Pancreas (tissue), 10 donors: ENCODE measurements at regions not wholly inside any gene's neighbourhood (a gene's known extent, or its start where the extent isn't known, plus 50 kb on each side); places are given as distances from the start of the nearest gene placed in this dataset.

Experiments
- ATAC-seq, 4 donors: fragments of 200-7000 bp; cut with Tn5 transposase; one replicate each; pipeline versions ENCODE4 v1.8.0 to v1.9.1; 2020; ENCODE audit warnings: mild to moderate bottlenecking in 4 of 4, moderate library complexity in 4 of 4
- DNase-seq, 6 donors: peaks; one replicate each; pipeline ENCODE4 v3.0.0-alpha.2; 2020
- FAIRE-seq: peaks from 2 replicates; lab custom pipeline; 2012; peaks lifted over from hg19 to GRCh38; lab: Jason Lieb, UNC
- H3K27ac ChIP-seq, 4 donors: fragments of 200-600 bp; sonication (generic); 1 replicate in 3 of 4; 2 replicates in 1 of 4; pipeline versions ENCODE4 v1.5.0 to v1.8.0; 2020
- H3K27me3 ChIP-seq, 4 donors: fragments of 200-600 bp; one replicate each; pipeline ENCODE4 v1.8.0; 2021
- H3K36me3 ChIP-seq, 3 donors: fragments of 200-600 bp; sonication (generic) in 1 of 3; one replicate each; pipeline versions ENCODE4 v1.5.0 to v1.8.0; 2020 to 2021
- H3K4me1 ChIP-seq, 3 donors: fragments of 200-600 bp; one replicate each; pipeline ENCODE4 v1.8.0; 2021
- H3K4me3 ChIP-seq, 4 donors: fragments of 200-600 bp; sonication (generic) in 2 of 4; one replicate each; pipeline versions ENCODE4 v1.5.0 to v1.8.0; 2020 to 2021
- H3K9me3 ChIP-seq, 4 donors: fragments of 200-600 bp; one replicate each; pipeline ENCODE4 v1.8.0; 2021
- CTCF ChIP-seq, 4 donors: fragments of 200-600 bp; sonication (generic) in 3 of 4; IDR thresholded peaks; one replicate each; pipeline versions ENCODE4 v1.5.0 to v1.8.0; 2021; ENCODE audit warnings: antibody characterized with exemption in 4 of 4
- WGBS, 2 donors: extraction: QIAGEN DNeasy Blood & Tissue Kit; methylation state at CpG; one replicate each; pipeline ENCODE4 v1.1.7; 2013; 5-methylcytosine and 5-hydroxymethylcytosine counted together
- intact Hi-C, 3 donors: fragments of 100-400 bp; cut with DNase I; formaldehyde crosslinking; loops; one replicate each; pipeline versions ENCODE4 v1.11.1 to v1.14.2; 2022
- donor health status: healthy with polysubstance abuse.
- donor health status: DM: no; HTN: no; CAD: no; lungs with moderate emphysema.
- donor health status: DM: no; HTN: no; CAD: no.
- donor health status: control.
- donor health status: control.
- donor health status: Bipolar disorder and iron deficiency.
- donor health status: DM: yes; HTN: yes; CAD: no.
- donor health status: DM: no; HTN: no; CAD: no.
- donor health status: DM: no; HTN: no; CAD: no.
- donor health status: DM: yes; HTN: yes; CAD: no.

GRCh38 chr11:112610996-112611750 is 350.0 kb upstream of the NCAM1 start:
- no peaks in the 10 kb centered on the region for H3K36me3 ChIP-seq
- 65 to 74% methylated on average over 6 of the region's 6 CpGs for WGBS, 2 donors
- ATAC-seq (no peak), DNase-seq (no peak), FAIRE-seq (no peak)
- intact Hi-C loops: no loop called here
- H3K9me3 ChIP-seq: no peaks in the 10 kb centered on the region
- no peak overlapping the region for H3K27ac ChIP-seq
- TF ChIP-seq CTCF (IDR thresholded peaks at IDR 0.05): no peak
- H3K4me1 ChIP-seq: peaks cover 0 to 5% (median 0%) of the 10 kb centered on the region in 3 donors
- H3K27me3 ChIP-seq: no peaks in the 10 kb centered on the region
- H3K4me3 ChIP-seq: no peak overlapping the region

- peak overlapping the region in 1 of 4 donors; percentile 86 for H3K27ac ChIP-seq
- no peak for TF ChIP-seq CTCF (IDR thresholded peaks at IDR 0.05)
- ATAC-seq (no peak), FAIRE-seq (no peak), DNase-seq (no peak)
- 63 to 65% methylated on average over 7 of the region's 7 CpGs for WGBS, 2 donors
- intact Hi-C loops: no loop called here
- no peaks in the 10 kb centered on the region for H3K9me3 ChIP-seq
- no peaks in the 10 kb centered on the region for H3K36me3 ChIP-seq
- no peaks in the 10 kb centered on the region for H3K27me3 ChIP-seq
- no peak overlapping the region for H3K4me3 ChIP-seq
- peaks cover 0 to 5% (median 0%) of the 10 kb centered on the region in 3 donors for H3K4me1 ChIP-seq
Observed at GRCh38 chr11:112611771-112612170, 349.4 kb upstream of the NCAM1 start.

- ATAC-seq: no peak
- H3K36me3 ChIP-seq: no peaks in the 10 kb centered on the region
- H3K27me3 ChIP-seq: no peaks in the 10 kb centered on the region
Observed at GRCh38 chr11:112612250-112612849, 348.9 kb upstream of the NCAM1 start.

GRCh38 chr11:112613051-112613972 is 347.9 kb upstream of the NCAM1 start:
- H3K27me3 ChIP-seq: no peaks in the 10 kb centered on the region
- peak overlapping the region; percentile 31 to 86 (median 62) for H3K27ac ChIP-seq
- ATAC-seq (peak; percentile 81 to 95 (median 92)), DNase-seq (peak; percentile 51 to 79 (median 63)), FAIRE-seq (no peak)
- WGBS, 2 donors: 24 to 43% methylated on average over 8 of the region's 8 CpGs
- no peak for TF ChIP-seq CTCF (IDR thresholded peaks at IDR 0.05)
- H3K9me3 ChIP-seq: no peaks in the 10 kb centered on the region
- no peak overlapping the region for H3K4me3 ChIP-seq
- no peaks in the 10 kb centered on the region for H3K36me3 ChIP-seq
- intact Hi-C loops: no loop called here
- peaks cover 0 to 5% (median 0%) of the 10 kb centered on the region in 3 donors for H3K4me1 ChIP-seq

More at GRCh38 chr11:112612250-112612849, 348.9 kb upstream of the NCAM1 start:
- Histone ChIP-seq H3K9me3 (no peaks in the 10 kb centered on the region), H3K27ac (peak overlapping the region; percentile 31 to 86 (median 62)), H3K4me3 (no peak overlapping the region), H3K4me1 (peaks cover 0 to 5% (median 0%) of the 10 kb centered on the region in 3 donors)
- intact Hi-C loops: no loop called here
- no peak for FAIRE-seq
- 63 to 71% methylated on average over 3 to 5 of the region's 5 CpGs for WGBS, 2 donors
- TF ChIP-seq CTCF (IDR thresholded peaks at IDR 0.05): no peak
- DNase-seq: no peak
